Hematopoietic multipotent progenitor cell (in vitro differentiated cells): ENCODE measurements at regions not wholly inside any gene's neighbourhood (a gene's known extent, or its start where the extent isn't known, plus 50 kb on each side); places are given as distances from the start of the nearest gene placed in this dataset.
"Not testable (repeated sequence)": the region's sequence is repeated elsewhere in the genome, so short reads cannot be mapped to it uniquely, and the experiment has no call there.

Experiments
- DNase-seq, 3 donors: peaks; one replicate each; pipeline ENCODE4 v3.0.0-alpha.2; 2011 to 2015; ENCODE audit warnings: low read depth in 2 of 3, low spot score in 2 of 3

GRCh38 chr2:228372212-228372611, 190.7 kb upstream of the SPHKAP start:
- DNase-seq: no peak

GRCh38 chr2:228369400-228370031, 188.0 kb upstream of the SPHKAP start:
- no peak for DNase-seq

GRCh38 chr2:228367356-228367755, 185.9 kb upstream of the SPHKAP start:
- no peak for DNase-seq

GRCh38 chr2:228359473-228359872, 178.0 kb upstream of the SPHKAP start:
- DNase-seq: no peak

GRCh38 chr2:228355897-228356296, 174.4 kb upstream of the SPHKAP start:
- no peak for DNase-seq

- not testable (repeated sequence) for DNase-seq
These were observed 171.5 kb upstream of the SPHKAP start for GRCh38 chr2:228352980-228353379.

GRCh38 chr2:228352048-228352447, 170.6 kb upstream of the SPHKAP start:
- no peak for DNase-seq

- no peak for DNase-seq
These were observed 167.1 kb upstream of the SPHKAP start for GRCh38 chr2:228348516-228349064.

GRCh38 chr2:228344531-228344930, 163.0 kb upstream of the SPHKAP start:
- no peak for DNase-seq

- DNase-seq: no peak
These were observed 158.0 kb upstream of the SPHKAP start for GRCh38 chr2:228339525-228339924.

GRCh38 chr2:228334180-228334579, 152.7 kb upstream of the SPHKAP start:
- DNase-seq: no peak

- no peak for DNase-seq
These were observed 147.8 kb upstream of the SPHKAP start for GRCh38 chr2:228329282-228329681.

GRCh38 chr2:228321015-228321414, 139.5 kb upstream of the SPHKAP start:
- no peak for DNase-seq

GRCh38 chr2:228318218-228318617, 136.7 kb upstream of the SPHKAP start:
- DNase-seq: peak in 2 of 3 donors; percentile 10 to 41

GRCh38 chr2:228312172-228312571, 130.7 kb upstream of the SPHKAP start:
- no peak for DNase-seq

GRCh38 chr2:228303960-228304359, 122.5 kb upstream of the SPHKAP start:
- no peak for DNase-seq

GRCh38 chr2:228283491-228284171, 102.1 kb upstream of the SPHKAP start:
- DNase-seq: no peak

GRCh38 chr2:228282376-228282775, 100.9 kb upstream of the SPHKAP start:
- DNase-seq: no peak

- no peak for DNase-seq
These were observed 91.7 kb upstream of the SPHKAP start for GRCh38 chr2:228273159-228273558.

- no peak for DNase-seq
These were observed 87.9 kb upstream of the SPHKAP start for GRCh38 chr2:228269351-228269750.

GRCh38 chr2:228268756-228269155, 87.3 kb upstream of the SPHKAP start:
- DNase-seq: no peak

- no peak for DNase-seq
These were observed 86.8 kb upstream of the SPHKAP start for GRCh38 chr2:228268301-228268700.
